ENCODE measurements at regions not wholly inside any gene's neighbourhood (a gene's known extent, or its start where the extent isn't known, plus 50 kb on each side); places are given as distances from the start of the nearest gene placed in this dataset.

- H3K9ac ChIP-seq (ENCODE audit: low read length in 3 of 3): no peak overlapping the region
- H3K4me3 ChIP-seq (ENCODE audit: low read length in 3 of 3): no peak overlapping the region
- FAIRE-seq: no peak
- H3K27me3 ChIP-seq (ENCODE audit: control insufficient read depth, insufficient read depth, low read length): no peaks in the 10 kb centered on the region
- no peak overlapping the region for H3K27ac ChIP-seq (ENCODE audit: low read depth in 2 of 2, low read length in 2 of 2)
- no peak for DNase-seq
- no peaks in the 10 kb centered on the region for H3K4me1 ChIP-seq (ENCODE audit: control insufficient read depth in 2 of 3, insufficient read depth in 2 of 3, low read depth in 1 of 3, low read length in 3 of 3)
- intact Hi-C loops (cut with DNase I): no loop called here
- TF ChIP-seq CTCF (IDR thresholded peaks at IDR 0.05; ENCODE audit: borderline replicate concordance, extremely low read depth, insufficient read depth): no peak
- no peaks in the 10 kb centered on the region for H3K36me3 ChIP-seq (ENCODE audit: control insufficient read depth in 2 of 3, insufficient read depth in 3 of 3, low read length in 3 of 3)
- H3K9me3 ChIP-seq (ENCODE audit: control insufficient read depth in 2 of 3, insufficient read depth in 1 of 3, low read length in 3 of 3): no peaks in the 10 kb centered on the region
Measured at GRCh38 chr6:26296857-26297648, 67.9 kb upstream of the BTN3A2 start.

GRCh38 chr6:26299286-26300042 is 65.5 kb upstream of the BTN3A2 start:
- no peaks in the 10 kb centered on the region for H3K9me3 ChIP-seq (ENCODE audit: control insufficient read depth in 2 of 3, insufficient read depth in 1 of 3, low read length in 3 of 3)
- DNase-seq (no peak), FAIRE-seq (no peak)
- no peak overlapping the region for H3K9ac ChIP-seq (ENCODE audit: low read length in 3 of 3)
- H3K27me3 ChIP-seq (ENCODE audit: control insufficient read depth, insufficient read depth, low read length): no peaks in the 10 kb centered on the region
- H3K4me1 ChIP-seq (ENCODE audit: control insufficient read depth in 2 of 3, insufficient read depth in 2 of 3, low read depth in 1 of 3, low read length in 3 of 3): no peaks in the 10 kb centered on the region
- H3K27ac ChIP-seq (ENCODE audit: low read depth in 2 of 2, low read length in 2 of 2): no peak overlapping the region
- H3K4me3 ChIP-seq (ENCODE audit: low read length in 3 of 3): no peak overlapping the region
- no peaks in the 10 kb centered on the region for H3K36me3 ChIP-seq (ENCODE audit: control insufficient read depth in 2 of 3, insufficient read depth in 3 of 3, low read length in 3 of 3)
- no peak for TF ChIP-seq CTCF (IDR thresholded peaks at IDR 0.05; ENCODE audit: borderline replicate concordance, extremely low read depth, insufficient read depth)
- intact Hi-C loops (cut with DNase I): no loop called here

GRCh38 chr6:26300043-26300331 is 65.0 kb upstream of the BTN3A2 start:
- no peaks in the 10 kb centered on the region for H3K27me3 ChIP-seq (ENCODE audit: control insufficient read depth, insufficient read depth, low read length)
- H3K4me1 ChIP-seq (ENCODE audit: control insufficient read depth in 2 of 3, insufficient read depth in 2 of 3, low read depth in 1 of 3, low read length in 3 of 3): no peaks in the 10 kb centered on the region
- DNase-seq: no peak
- no peak overlapping the region for H3K4me3 ChIP-seq (ENCODE audit: low read length in 3 of 3)
- no peak overlapping the region for H3K9ac ChIP-seq (ENCODE audit: low read length in 3 of 3)
- no peaks in the 10 kb centered on the region for H3K9me3 ChIP-seq (ENCODE audit: control insufficient read depth in 2 of 3, insufficient read depth in 1 of 3, low read length in 3 of 3)
- no peak for FAIRE-seq
- TF ChIP-seq CTCF (IDR thresholded peaks at IDR 0.05; ENCODE audit: borderline replicate concordance, extremely low read depth, insufficient read depth): no peak
- intact Hi-C loops (cut with DNase I): no loop called here
- no peak overlapping the region for H3K27ac ChIP-seq (ENCODE audit: low read depth in 2 of 2, low read length in 2 of 2)
- H3K36me3 ChIP-seq (ENCODE audit: control insufficient read depth in 2 of 3, insufficient read depth in 3 of 3, low read length in 3 of 3): no peaks in the 10 kb centered on the region

Measured in kidney (tissue), 13 donors.